BLaER1 treated with 17β-estradiol and CSF1 and Interleukin-3, amounts not matched to agents 10 nM and 100 nM (cell line): ENCODE measurements at regions not wholly inside any gene's neighbourhood (a gene's known extent, or its start where the extent isn't known, plus 50 kb on each side); places are given as distances from the start of the nearest gene placed in this dataset.

Experiments
- H3K27ac ChIP-seq, 11 experiments: shearing (Covaris generic); formaldehyde crosslinking; 2 replicates each; pipeline ENCODE4 v1.8.1; 2022
- H3K27me3 ChIP-seq, 11 experiments: shearing (Covaris generic); formaldehyde crosslinking; 2 replicates each; pipeline ENCODE4 v1.8.1; 2022
- H3K36me3 ChIP-seq, 11 experiments: shearing (Covaris generic); formaldehyde crosslinking; 2 replicates each; pipeline ENCODE4 v1.8.1; 2022
- H3K4me1 ChIP-seq, 10 experiments: shearing (Covaris generic); formaldehyde crosslinking; 2 replicates each; pipeline ENCODE4 v1.8.1; 2022
- H3K4me2 ChIP-seq, 11 experiments: shearing (Covaris generic); formaldehyde crosslinking; 2 replicates each; pipeline ENCODE4 v1.8.1; 2022
- H3K4me3 ChIP-seq, 10 experiments: shearing (Covaris generic); formaldehyde crosslinking; 2 replicates each; pipeline ENCODE4 v1.8.1; 2022
- H3K9ac ChIP-seq, 11 experiments: shearing (Covaris generic); formaldehyde crosslinking; 2 replicates each; pipeline ENCODE4 v1.8.1; 2022
- H3K9me3 ChIP-seq, 11 experiments: shearing (Covaris generic); formaldehyde crosslinking; replicated peaks in 1 of 11; 2 replicates each; pipeline ENCODE4 v1.8.1; 2022
- H4K20me1 ChIP-seq, 11 experiments: shearing (Covaris generic); formaldehyde crosslinking; 2 replicates each; pipeline ENCODE4 v1.8.1; 2022
- Cebpa-rat ChIP-seq, 11 experiments: shearing (Covaris generic); IDR thresholded peaks; 2 replicates each; pipeline ENCODE4 v1.8.1; 2022

- H3K4me3 ChIP-seq, result 0 out of 20 replicates have a peak overlapping the region, but pooled peaks of 1 of the 10 experiments have one; percentile 10
- H3K4me2 ChIP-seq, result peak overlapping the region; percentile 31 to 86 (median 75)
- H3K36me3 ChIP-seq, result no peaks in the 10 kb centered on the region
- peak overlapping the region in 9 of 11 experiments; percentile 10 to 94 (median 91); a peak in 16 of 22 replicates for H3K27ac ChIP-seq
- peaks cover 0 to 5% (median 0%) of the 10 kb centered on the region in 11 experiments; a peak in 1 of 22 replicates for H3K9me3 ChIP-seq
- no peak for TF ChIP-seq Cebpa-rat (IDR thresholded peaks at IDR 0.05)
- H4K20me1 ChIP-seq, result no peaks in the 10 kb centered on the region
- peak overlapping the region in 7 of 11 experiments; percentile 3 to 60 (median 38); a peak in 11 of 22 replicates for H3K9ac ChIP-seq
- peaks cover 43 to 99% (median 90%) of the 10 kb centered on the region in 10 experiments for H3K4me1 ChIP-seq
- H3K27me3 ChIP-seq, result no peaks in the 10 kb centered on the region
Observed at GRCh38 chr17:17413821-17414220, 63.0 kb upstream of the MED9 start.

DNA sequence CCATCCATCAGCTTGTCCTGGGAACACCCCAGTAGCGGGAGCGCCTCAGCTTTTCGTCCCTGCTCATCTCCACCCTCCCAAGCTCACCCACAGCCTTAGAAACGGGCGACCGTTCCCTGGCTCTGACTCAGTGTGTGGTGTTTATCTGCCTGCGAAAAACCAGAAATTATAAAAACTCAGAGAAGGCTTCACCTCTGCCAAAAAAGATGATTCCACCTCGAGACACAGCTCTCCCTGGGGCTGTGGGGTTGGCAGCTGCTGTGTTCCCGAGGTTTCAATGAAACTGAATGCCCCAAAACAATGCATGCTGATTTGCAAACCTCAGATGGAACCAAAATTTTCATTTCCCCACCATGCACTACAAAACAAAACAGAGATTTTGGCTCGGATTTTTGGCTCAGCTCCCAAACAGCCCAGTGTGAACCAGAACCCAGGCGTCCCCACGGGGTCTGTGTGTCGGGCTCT is 62.4 kb upstream of the MED9 start:
- peaks cover 38 to 99% (median 91%) of the 10 kb centered on the region in 10 experiments for H3K4me1 ChIP-seq
- H3K9me3 ChIP-seq, result peaks cover 0 to 5% (median 0%) of the 10 kb centered on the region in 11 experiments; a peak in 1 of 22 replicates
- no peaks in the 10 kb centered on the region for H3K36me3 ChIP-seq
- no peaks in the 10 kb centered on the region for H3K27me3 ChIP-seq
- peak overlapping the region in 9 of 11 experiments; percentile 10 to 94 (median 91); a peak in 16 of 22 replicates for H3K27ac ChIP-seq
- no peak for TF ChIP-seq Cebpa-rat (IDR thresholded peaks at IDR 0.05)
- no peaks in the 10 kb centered on the region for H4K20me1 ChIP-seq
- peak overlapping the region in 7 of 11 experiments; percentile 3 to 60 (median 38); a peak in 11 of 22 replicates for H3K9ac ChIP-seq
- 0 out of 20 replicates have a peak overlapping the region, but pooled peaks of 1 of the 10 experiments have one; percentile 10 for H3K4me3 ChIP-seq
- peak overlapping the region; percentile 31 to 86 (median 75) for H3K4me2 ChIP-seq

GRCh38 chr17:17415006-17415405 is 61.8 kb upstream of the MED9 start:
- Histone ChIP-seq H3K4me1 (peaks cover 32 to 99% (median 91%) of the 10 kb centered on the region in 10 experiments), H3K27me3 (no peaks in the 10 kb centered on the region), H3K9ac (no peak overlapping the region), H4K20me1 (no peaks in the 10 kb centered on the region), H3K4me3 (no peak overlapping the region), H3K4me2 (peak overlapping the region in 10 of 11 experiments; percentile 57 to 86 (median 76); a peak in 16 of 22 replicates), H3K27ac (peak overlapping the region in 8 of 11 experiments; percentile 55 to 94 (median 92); a peak in 13 of 22 replicates), H3K36me3 (no peaks in the 10 kb centered on the region), H3K9me3 (peaks cover 0 to 5% (median 0%) of the 10 kb centered on the region in 11 experiments; a peak in 2 of 22 replicates)
- TF ChIP-seq Cebpa-rat (IDR thresholded peaks at IDR 0.05), result no peak

GRCh38 chr17:17416007-17416399 is 60.8 kb upstream of the MED9 start:
- Histone ChIP-seq H4K20me1 (no peaks in the 10 kb centered on the region), H3K4me1 (peaks cover 41 to 98% (median 91%) of the 10 kb centered on the region in 10 experiments), H3K4me3 (no peak overlapping the region), H3K9me3 (peaks cover 0 to 5% (median 0%) of the 10 kb centered on the region in 11 experiments; a peak in 2 of 22 replicates), H3K27ac (peak overlapping the region; percentile 63 to 94 (median 88); a peak in 21 of 22 replicates), H3K36me3 (no peaks in the 10 kb centered on the region), H3K27me3 (no peaks in the 10 kb centered on the region), H3K4me2 (peak overlapping the region; percentile 38 to 86 (median 74)), H3K9ac (peak overlapping the region in 8 of 11 experiments; percentile 15 to 65 (median 54); a peak in 13 of 22 replicates)
- TF ChIP-seq Cebpa-rat (IDR thresholded peaks at IDR 0.05), result peak in 5 of 11 experiments; percentile 9 to 52 (median 26); a peak in 4 of 22 replicates

DNA sequence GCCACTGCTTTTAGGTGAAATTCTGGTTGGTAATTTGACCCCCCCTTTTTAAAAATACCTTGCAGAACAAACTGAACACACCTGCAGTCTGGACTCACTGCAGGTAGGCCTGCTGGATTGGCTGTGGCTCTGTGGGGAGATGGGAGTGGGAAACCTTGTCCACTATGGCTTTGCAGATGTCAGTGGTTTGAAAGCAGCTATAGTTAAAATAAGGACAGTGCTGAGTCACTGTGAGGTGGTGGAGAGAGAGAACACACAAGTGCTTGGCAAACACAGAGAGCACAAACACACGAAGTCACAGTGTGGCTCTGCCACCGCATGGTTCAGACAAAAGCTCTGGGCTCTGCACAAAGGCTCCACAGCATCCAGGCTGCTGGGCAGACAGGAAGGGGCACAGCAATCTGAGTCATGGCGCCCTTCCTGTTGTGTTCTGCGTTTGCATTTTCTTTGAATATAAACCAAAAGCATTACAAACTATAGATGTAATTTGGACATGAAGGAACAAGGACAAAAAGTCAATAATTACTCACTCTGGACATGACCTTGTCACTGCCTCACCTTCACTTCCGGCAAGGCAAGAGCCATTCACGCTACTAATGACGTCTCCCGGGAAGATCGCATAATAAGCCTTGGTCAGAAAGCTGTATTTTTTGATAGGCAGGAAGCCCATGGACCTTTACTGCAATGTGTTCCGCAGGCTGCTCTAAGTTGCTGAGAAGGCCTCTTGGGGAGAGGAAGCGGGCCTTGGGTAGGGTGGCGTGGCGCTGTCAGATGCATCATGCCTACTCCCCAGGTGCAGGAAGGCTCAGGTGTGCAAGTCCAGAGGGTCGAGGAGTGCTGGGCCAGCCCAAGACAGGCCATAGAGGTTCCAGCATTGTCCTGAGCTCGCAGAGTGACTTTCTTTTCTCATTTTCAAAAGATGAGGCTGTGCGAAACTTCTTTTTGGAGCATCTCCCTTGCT is 60.1 kb upstream of the MED9 start:
- Histone ChIP-seq H3K9me3 (peaks cover 0 to 7% (median 0%) of the 10 kb centered on the region in 11 experiments; a peak in 7 of 22 replicates), H3K9ac (peak overlapping the region in 8 of 11 experiments; percentile 15 to 65 (median 54); a peak in 13 of 22 replicates), H3K4me2 (peak overlapping the region; percentile 38 to 86 (median 74)), H4K20me1 (no peaks in the 10 kb centered on the region), H3K36me3 (no peaks in the 10 kb centered on the region), H3K27me3 (no peaks in the 10 kb centered on the region), H3K4me3 (no peak overlapping the region), H3K27ac (peak overlapping the region; percentile 63 to 94 (median 88); a peak in 21 of 22 replicates), H3K4me1 (peaks cover 46 to 100% (median 97%) of the 10 kb centered on the region in 10 experiments)
- no peak for TF ChIP-seq Cebpa-rat (IDR thresholded peaks at IDR 0.05)

- peak overlapping the region in 8 of 11 experiments; percentile 40 to 86 (median 76); a peak in 10 of 22 replicates for H3K4me2 ChIP-seq
- H3K27me3 ChIP-seq, result no peaks in the 10 kb centered on the region
- peak overlapping the region in 9 of 11 experiments; percentile 83 to 94 (median 91); a peak in 15 of 22 replicates for H3K27ac ChIP-seq
- no peak for TF ChIP-seq Cebpa-rat (IDR thresholded peaks at IDR 0.05)
- H3K36me3 ChIP-seq, result no peaks in the 10 kb centered on the region
- no peak overlapping the region for H3K4me3 ChIP-seq
- H3K9ac ChIP-seq, result no peak overlapping the region
- peaks cover 0 to 17% (median 6%) of the 10 kb centered on the region in 11 experiments; a peak in 9 of 22 replicates for H3K9me3 ChIP-seq
- peaks cover 37 to 100% (median 98%) of the 10 kb centered on the region in 10 experiments for H3K4me1 ChIP-seq
- H4K20me1 ChIP-seq, result no peaks in the 10 kb centered on the region
Observed at GRCh38 chr17:17417718-17418181, 59.0 kb upstream of the MED9 start.

GRCh38 chr17:17419166-17419565 is 57.6 kb upstream of the MED9 start:
- H3K9ac ChIP-seq, result peak overlapping the region in 2 of 11 experiments; percentile 80 to 82; a peak in 2 of 22 replicates
- peaks cover 7 to 28% (median 17%) of the 10 kb centered on the region in 11 experiments for H3K9me3 ChIP-seq
- peak overlapping the region in 9 of 11 experiments; percentile 18 to 87 (median 82); a peak in 11 of 22 replicates for H3K4me2 ChIP-seq
- peak overlapping the region in 9 of 11 experiments; percentile 7 to 94 (median 91); a peak in 15 of 22 replicates for H3K27ac ChIP-seq
- peaks cover 0 to 8% (median 6%) of the 10 kb centered on the region in 11 experiments; a peak in 9 of 22 replicates for H3K36me3 ChIP-seq
- H3K4me1 ChIP-seq, result peaks cover 29 to 98% (median 92%) of the 10 kb centered on the region in 10 experiments
- H3K4me3 ChIP-seq, result no peak overlapping the region
- TF ChIP-seq Cebpa-rat (IDR thresholded peaks at IDR 0.05), result no peak
- H4K20me1 ChIP-seq, result no peaks in the 10 kb centered on the region
- H3K27me3 ChIP-seq, result no peaks in the 10 kb centered on the region

GRCh38 chr17:17419631-17420030 is 57.2 kb upstream of the MED9 start:
- H3K9me3 ChIP-seq, result peaks cover 12 to 33% (median 21%) of the 10 kb centered on the region in 11 experiments
- H3K27me3 ChIP-seq, result no peaks in the 10 kb centered on the region
- peaks cover 25 to 93% (median 88%) of the 10 kb centered on the region in 10 experiments for H3K4me1 ChIP-seq
- H3K9ac ChIP-seq, result peak overlapping the region in 6 of 11 experiments; percentile 71 to 83 (median 80); a peak in 12 of 22 replicates
- no peak overlapping the region for H3K4me3 ChIP-seq
- peak overlapping the region in 9 of 11 experiments; percentile 75 to 94 (median 91); a peak in 18 of 22 replicates for H3K27ac ChIP-seq
- no peaks in the 10 kb centered on the region for H4K20me1 ChIP-seq
- H3K4me2 ChIP-seq, result peak overlapping the region in 9 of 11 experiments; percentile 71 to 87 (median 83); a peak in 15 of 22 replicates
- TF ChIP-seq Cebpa-rat (IDR thresholded peaks at IDR 0.05), result no peak
- peaks cover 0 to 12% (median 10%) of the 10 kb centered on the region in 11 experiments; a peak in 12 of 22 replicates for H3K36me3 ChIP-seq
